GM23338 (cell line): ENCODE measurements at regions not wholly inside any gene's neighbourhood (a gene's known extent, or its start where the extent isn't known, plus 50 kb on each side); places are given as distances from the start of the nearest gene placed in this dataset.

Experiments
- ATAC-seq: fragments of 200-7000 bp; cut with Tn5 transposase; 3 replicates; pipeline ENCODE4 v1.9.1; 2020
- DNase-seq: peaks from one replicate; pipeline ENCODE4 v3.0.0-alpha.2; 2015; ENCODE audit warnings: low spot score
- H2AFZ ChIP-seq: fragments of 200-600 bp; sonication (generic); 2 replicates; pipeline ENCODE4 v1.8.0; 2016; ENCODE audit warnings: antibody characterized with exemption, mild to moderate bottlenecking, moderate library complexity
- H3F3A ChIP-seq: fragments of 200-600 bp; sonication (generic); replicated peaks from 2 replicates; pipeline ENCODE4 v1.8.0; 2017; ENCODE audit warnings: antibody characterized with exemption, mixed run types, low read depth
- H3K27ac ChIP-seq: fragments of 200-600 bp; sonication (generic); 2 replicates; pipeline ENCODE4 v1.6.1; 2016; ENCODE audit warnings: low read depth
- H3K27me3 ChIP-seq: fragments of 200-600 bp; sonication (generic); 2 replicates; pipeline ENCODE4 v1.8.0; 2016; ENCODE audit warnings: mild to moderate bottlenecking, mixed run types, moderate library complexity; ENCODE audit not compliant: insufficient read depth
- H3K36me3 ChIP-seq: fragments of 200-600 bp; sonication (generic); 2 replicates; pipeline ENCODE4 v1.8.0; 2016; ENCODE audit warnings: mild to moderate bottlenecking; ENCODE audit not compliant: insufficient read depth
- H3K4me1 ChIP-seq: fragments of 200-600 bp; sonication (generic); 2 replicates; pipeline ENCODE4 v1.8.0; 2016; ENCODE audit warnings: mild to moderate bottlenecking, moderate library complexity; ENCODE audit not compliant: insufficient read depth
- H3K4me2 ChIP-seq: fragments of 200-600 bp; sonication (generic); 2 replicates; pipeline ENCODE4 v1.7.1; 2017; ENCODE audit warnings: mixed run types
- H3K4me3 ChIP-seq: fragments of 200-600 bp; sonication (generic); 2 replicates; pipeline ENCODE4 v1.6.1; 2016; ENCODE audit warnings: mixed run types
- H3K79me2 ChIP-seq: fragments of 200-600 bp; sonication (generic); replicated peaks from 2 replicates; pipeline ENCODE4 v1.8.0; 2017; ENCODE audit warnings: mild to moderate bottlenecking; ENCODE audit not compliant: insufficient read depth
- H3K9me2 ChIP-seq: fragments of 200-600 bp; sonication (generic); 2 replicates; pipeline ENCODE4 v1.8.0; 2017; ENCODE audit not compliant: insufficient read depth
- H4K20me1 ChIP-seq: fragments of 200-600 bp; sonication (generic); replicated peaks from 2 replicates; pipeline ENCODE4 v1.8.0; 2017; ENCODE audit warnings: mild to moderate bottlenecking; ENCODE audit not compliant: insufficient read depth
- H3K27ac Mint-ChIP-seq: 2 replicates; pipeline ENCODE4 v1.8.0; 2020; ENCODE audit warnings: inconsistent platforms, mild to moderate bottlenecking, moderate library complexity, mixed read lengths
- H3K27me3 Mint-ChIP-seq: 3 replicates; pipeline ENCODE4 v1.8.0; 2022; ENCODE audit warnings: low read depth, mild to moderate bottlenecking, moderate library complexity, mixed read lengths, inconsistent platforms; ENCODE audit not compliant: insufficient read depth, poor library complexity
- H3K36me3 Mint-ChIP-seq: 3 replicates; pipeline ENCODE4 v1.8.0; 2021; ENCODE audit warnings: low read depth, mild to moderate bottlenecking, inconsistent platforms, moderate library complexity, mixed read lengths
- H3K4me1 Mint-ChIP-seq: 3 replicates; pipeline ENCODE4 v1.8.0; 2020; ENCODE audit warnings: mild to moderate bottlenecking, inconsistent platforms, mixed read lengths
- H3K4me3 Mint-ChIP-seq: 3 replicates; pipeline ENCODE4 v1.8.0; 2021; ENCODE audit warnings: moderate library complexity, mild to moderate bottlenecking, inconsistent platforms, mixed read lengths
- H3K9me3 Mint-ChIP-seq: 3 replicates; pipeline ENCODE4 v1.8.0; 2020; ENCODE audit warnings: moderate library complexity, mild to moderate bottlenecking, inconsistent platforms, mixed read lengths
- CREB1 ChIP-seq: fragments of 250-450 bp; sonication (Bioruptor Pico); IDR thresholded peaks from 2 replicates; pipeline ENCODE4 v1.5.0; 2020; ENCODE audit warnings: low read depth, mild to moderate bottlenecking, moderate library complexity
- CTCF ChIP-seq, 2 experiments: fragments of 200-600 bp in 1 of 2; sonication (generic) in 1 of 2; conservative IDR thresholded peaks; 2 replicates each; pipeline versions ENCODE4 v1.5.1 to v1.6.1; 2016 to 2017; ENCODE audit warnings: antibody characterized with exemption in 2 of 2, low read depth in 2 of 2, mild to moderate bottlenecking in 2 of 2, moderate library complexity in 1 of 2
- ETS1 ChIP-seq: IDR thresholded peaks from 2 replicates; pipeline ENCODE4 v1.6.1; 2016; ENCODE audit warnings: antibody characterized with exemption
- EZH2 ChIP-seq: fragments of 200-600 bp; sonication (generic); IDR thresholded peaks from one replicate; pipeline ENCODE4 v1.8.0; 2017; ENCODE audit warnings: antibody characterized with exemption, mild to moderate bottlenecking, low read depth; ENCODE audit not compliant: unreplicated experiment
- EZH2phosphoT487 ChIP-seq: fragments of 200-600 bp; sonication (generic); IDR thresholded peaks from one replicate; pipeline ENCODE4 v1.8.1; 2018; ENCODE audit warnings: antibody characterized with exemption; ENCODE audit not compliant: unreplicated experiment
- JUNB ChIP-seq: IDR thresholded peaks from one replicate; pipeline ENCODE4 v1.6.1; 2016; ENCODE audit warnings: antibody characterized with exemption; ENCODE audit not compliant: unreplicated experiment
- NANOG ChIP-seq: IDR thresholded peaks from 2 replicates; pipeline ENCODE4 v1.6.1; 2016; ENCODE audit warnings: antibody characterized with exemption, borderline replicate concordance
- POLR2AphosphoS5 ChIP-seq: IDR thresholded peaks from 2 replicates; pipeline ENCODE4 v1.6.1; 2016; ENCODE audit warnings: antibody characterized with exemption, low read depth
- REST ChIP-seq: IDR thresholded peaks from one replicate; pipeline ENCODE4 v1.6.1; 2018; ENCODE audit warnings: antibody characterized with exemption; ENCODE audit not compliant: unreplicated experiment
- STAT1 ChIP-seq: IDR thresholded peaks from one replicate; pipeline ENCODE4 v1.6.1; 2016; ENCODE audit warnings: antibody characterized with exemption; ENCODE audit not compliant: unreplicated experiment
- ZNF114 ChIP-seq: fragments of 250-450 bp; sonication (Bioruptor Pico); IDR thresholded peaks from 2 replicates; pipeline ENCODE4 v1.5.0; 2020; ENCODE audit warnings: mild to moderate bottlenecking, moderate library complexity
- ZNF331 ChIP-seq: fragments of 250-450 bp; sonication (Bioruptor Pico); IDR thresholded peaks from 2 replicates; pipeline ENCODE4 v1.5.0; 2020; ENCODE audit warnings: low read depth, mild to moderate bottlenecking, moderate library complexity
- ZNF462 ChIP-seq: fragments of 250-450 bp; sonication (Bioruptor Pico); IDR thresholded peaks from 2 replicates; pipeline ENCODE4 v1.5.0; 2020; ENCODE audit warnings: mild to moderate bottlenecking, moderate library complexity

GRCh38 chr9:21682981-21683380, 119.5 kb upstream of the MTAP start:
- H3K27ac ChIP-seq: no peak overlapping the region
- no peak overlapping the region for H3K4me2 ChIP-seq
- Mint-ChIP-seq H3K9me3 (no peaks in the 10 kb centered on the region), H3K4me1 (peaks cover 6% of the 10 kb centered on the region; the same call in 2 of the 3 replicates), H3K36me3 (no peaks in the 10 kb centered on the region), H3K27me3 (peaks cover 3% of the 10 kb centered on the region), H3K4me3 (no peak overlapping the region), H3K27ac (no peak overlapping the region)
- H3K9me2 ChIP-seq: no peaks in the 10 kb centered on the region
- no peak for DNase-seq
- H4K20me1 ChIP-seq: no peaks in the 10 kb centered on the region
- no peaks in the 10 kb centered on the region for H3F3A ChIP-seq
- H3K4me3 ChIP-seq: no peak overlapping the region
- H3K4me1 ChIP-seq: no peaks in the 10 kb centered on the region
- TF ChIP-seq POLR2AphosphoS5 (no peak), CREB1 (CRISPR knock-in tag) (no peak), REST (no peak), ZNF331 (no peak), CTCF (conservative IDR thresholded peaks at IDR 0.05; ENCODE audit: low read depth in 2 of 2) (no peak), ETS1 (no peak), JUNB (no peak), EZH2phosphoT487 (no peak), ZNF462 (CRISPR knock-in tag) (no peak), NANOG (no peak), ZNF114 (CRISPR knock-in tag) (no peak), STAT1 (no peak), EZH2 (no peak)
- no peak overlapping the region for H2AFZ ChIP-seq
- no peaks in the 10 kb centered on the region for H3K27me3 ChIP-seq
- H3K79me2 ChIP-seq: no peaks in the 10 kb centered on the region
- no peak for ATAC-seq
- H3K36me3 ChIP-seq: no peaks in the 10 kb centered on the region
